Pancreas (tissue), 10 donors: ENCODE measurements at regions not wholly inside any gene's neighbourhood (a gene's known extent, or its start where the extent isn't known, plus 50 kb on each side); places are given as distances from the start of the nearest gene placed in this dataset.

Source experiments
- ATAC-seq, 4 donors: fragments of 200-7000 bp; cut with Tn5 transposase; one replicate each; pipeline versions ENCODE4 v1.8.0 to v1.9.1; 2020; ENCODE audit warnings: mild to moderate bottlenecking in 4 of 4, moderate library complexity in 4 of 4
- DNase-seq, 6 donors: peaks; one replicate each; pipeline ENCODE4 v3.0.0-alpha.2; 2020
- FAIRE-seq: peaks from 2 replicates; lab custom pipeline; 2012; peaks lifted over from hg19 to GRCh38; lab: Jason Lieb, UNC
- H3K27ac ChIP-seq, 4 donors: fragments of 200-600 bp; sonication (generic); 1 replicate in 3 of 4; 2 replicates in 1 of 4; pipeline versions ENCODE4 v1.5.0 to v1.8.0; 2020
- H3K27me3 ChIP-seq, 4 donors: fragments of 200-600 bp; one replicate each; pipeline ENCODE4 v1.8.0; 2021
- H3K36me3 ChIP-seq, 3 donors: fragments of 200-600 bp; sonication (generic) in 1 of 3; one replicate each; pipeline versions ENCODE4 v1.5.0 to v1.8.0; 2020 to 2021
- H3K4me1 ChIP-seq, 3 donors: fragments of 200-600 bp; one replicate each; pipeline ENCODE4 v1.8.0; 2021
- H3K4me3 ChIP-seq, 4 donors: fragments of 200-600 bp; sonication (generic) in 2 of 4; one replicate each; pipeline versions ENCODE4 v1.5.0 to v1.8.0; 2020 to 2021
- H3K9me3 ChIP-seq, 4 donors: fragments of 200-600 bp; one replicate each; pipeline ENCODE4 v1.8.0; 2021
- CTCF ChIP-seq, 4 donors: fragments of 200-600 bp; sonication (generic) in 3 of 4; IDR thresholded peaks; one replicate each; pipeline versions ENCODE4 v1.5.0 to v1.8.0; 2021; ENCODE audit warnings: antibody characterized with exemption in 4 of 4
- WGBS, 2 donors: extraction: QIAGEN DNeasy Blood & Tissue Kit; methylation state at CpG; one replicate each; pipeline ENCODE4 v1.1.7; 2013; 5-methylcytosine and 5-hydroxymethylcytosine counted together
- intact Hi-C, 3 donors: fragments of 100-400 bp; cut with DNase I; formaldehyde crosslinking; loops; one replicate each; pipeline versions ENCODE4 v1.11.1 to v1.14.2; 2022
- donor health status: healthy with polysubstance abuse.
- donor health status: DM: no; HTN: no; CAD: no; lungs with moderate emphysema.
- donor health status: DM: no; HTN: no; CAD: no.
- donor health status: control.
- donor health status: control.
- donor health status: Bipolar disorder and iron deficiency.
- donor health status: DM: yes; HTN: yes; CAD: no.
- donor health status: DM: no; HTN: no; CAD: no.
- donor health status: DM: no; HTN: no; CAD: no.
- donor health status: DM: yes; HTN: yes; CAD: no.

DNA sequence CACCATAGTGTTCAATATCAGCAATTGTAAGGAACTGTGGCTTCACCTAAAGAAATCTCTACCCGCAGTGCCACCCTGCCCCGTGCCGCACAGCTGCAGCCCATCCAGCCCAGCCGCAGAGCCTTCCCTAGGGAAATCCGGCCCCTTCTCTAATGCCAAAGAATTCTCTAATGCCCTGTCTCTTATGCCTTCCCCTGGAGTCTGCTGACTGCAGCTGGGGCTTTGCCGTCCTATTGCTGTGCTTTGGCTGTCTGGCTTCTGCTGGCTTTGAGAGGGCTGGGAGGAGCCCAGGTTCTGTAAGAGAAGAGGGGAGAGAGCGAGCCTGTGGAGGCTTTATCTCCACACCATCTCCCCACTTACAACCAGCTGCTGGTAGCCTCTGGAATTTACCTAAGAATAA is 85.9 kb upstream of the HELT start:
- FAIRE-seq (no peak), ATAC-seq (no peak), DNase-seq (no peak)
- Histone ChIP-seq H3K4me3 (no peak overlapping the region), H3K36me3 (no peaks in the 10 kb centered on the region), H3K27me3 (no peaks in the 10 kb centered on the region), H3K4me1 (peaks cover 8 to 10% (median 9%) of the 10 kb centered on the region in 3 donors), H3K9me3 (no peaks in the 10 kb centered on the region), H3K27ac (no peak overlapping the region)
- TF ChIP-seq CTCF (IDR thresholded peaks at IDR 0.05): no peak
- intact Hi-C loops: no loop called here
- WGBS, 2 donors: 79 to 83% methylated on average over 7 of the region's 7 CpGs

- no peak overlapping the region for H3K27ac ChIP-seq
- no peak for FAIRE-seq
Measured at GRCh38 chr4:184933311-184933710, 85.0 kb upstream of the HELT start.

GRCh38 chr4:184934184-184934583 is 84.1 kb upstream of the HELT start:
- H3K27ac ChIP-seq: no peak overlapping the region
- peaks cover 9 to 10% (median 10%) of the 10 kb centered on the region in 3 donors for H3K4me1 ChIP-seq
- FAIRE-seq (no peak), DNase-seq (no peak), ATAC-seq (no peak)
- H3K9me3 ChIP-seq: no peaks in the 10 kb centered on the region
- 76 to 86% methylated on average over 2 of the region's 2 CpGs for WGBS, 2 donors
- TF ChIP-seq CTCF (IDR thresholded peaks at IDR 0.05): no peak
- H3K36me3 ChIP-seq: no peaks in the 10 kb centered on the region
- H3K4me3 ChIP-seq: no peak overlapping the region
- no peaks in the 10 kb centered on the region for H3K27me3 ChIP-seq
- intact Hi-C loops: no loop called here

More at GRCh38 chr4:184933311-184933710, 85.0 kb upstream of the HELT start:
- Histone ChIP-seq H3K27me3 (no peaks in the 10 kb centered on the region), H3K36me3 (no peaks in the 10 kb centered on the region), H3K4me3 (no peak overlapping the region), H3K9me3 (no peaks in the 10 kb centered on the region), H3K4me1 (peaks cover 9 to 10% (median 10%) of the 10 kb centered on the region in 3 donors)
- 41 to 50% methylated on average over 1 of the region's 1 CpG for WGBS, 2 donors
- ATAC-seq (no peak), DNase-seq (no peak)
- intact Hi-C loops: no loop called here
- no peak for TF ChIP-seq CTCF (IDR thresholded peaks at IDR 0.05)

DNA sequence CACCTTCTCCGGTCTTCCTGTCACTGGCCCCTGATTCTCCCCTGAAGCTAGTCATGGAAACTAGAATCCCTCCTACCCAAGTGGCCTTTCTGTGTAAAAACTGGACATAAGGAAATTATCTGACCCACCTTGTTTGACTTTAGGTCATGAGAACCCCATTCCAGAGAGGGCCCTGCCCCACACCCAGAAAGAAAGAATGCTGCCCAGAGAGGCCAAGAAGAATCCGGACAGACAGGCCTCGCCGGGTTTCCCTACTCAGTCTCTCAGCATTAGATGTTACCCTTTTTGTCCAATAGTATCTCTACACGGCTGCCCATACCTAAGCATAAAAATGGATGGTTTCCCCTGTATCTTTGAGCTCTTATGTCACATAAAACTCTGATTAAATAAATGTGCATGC is 83.3 kb upstream of the HELT start:
- H3K27me3 ChIP-seq: no peaks in the 10 kb centered on the region
- 89 to 92% methylated on average over 5 of the region's 5 CpGs for WGBS, 2 donors
- H3K27ac ChIP-seq: no peak overlapping the region
- intact Hi-C loops: no loop called here
- H3K4me3 ChIP-seq: no peak overlapping the region
- H3K9me3 ChIP-seq: no peaks in the 10 kb centered on the region
- ATAC-seq (no peak), FAIRE-seq (no peak), DNase-seq (no peak)
- no peak for TF ChIP-seq CTCF (IDR thresholded peaks at IDR 0.05)
- H3K36me3 ChIP-seq: no peaks in the 10 kb centered on the region
- H3K4me1 ChIP-seq: peaks cover 9 to 10% (median 10%) of the 10 kb centered on the region in 3 donors

GRCh38 chr4:184936071-184936470 is 82.2 kb upstream of the HELT start:
- intact Hi-C loops: no loop called here
- Histone ChIP-seq H3K27ac (no peak overlapping the region), H3K4me3 (no peak overlapping the region), H3K4me1 (peaks cover 9 to 10% (median 10%) of the 10 kb centered on the region in 3 donors), H3K36me3 (no peaks in the 10 kb centered on the region), H3K27me3 (no peaks in the 10 kb centered on the region), H3K9me3 (no peaks in the 10 kb centered on the region)
- DNase-seq (no peak), ATAC-seq (no peak), FAIRE-seq (no peak)
- 70 to 74% methylated on average over 6 of the region's 6 CpGs for WGBS, 2 donors
- no peak for TF ChIP-seq CTCF (IDR thresholded peaks at IDR 0.05)
